ENCODE measurements at regions not wholly inside any gene's neighbourhood (a gene's known extent, or its start where the extent isn't known, plus 50 kb on each side); places are given as distances from the start of the nearest gene placed in this dataset.

DNA sequence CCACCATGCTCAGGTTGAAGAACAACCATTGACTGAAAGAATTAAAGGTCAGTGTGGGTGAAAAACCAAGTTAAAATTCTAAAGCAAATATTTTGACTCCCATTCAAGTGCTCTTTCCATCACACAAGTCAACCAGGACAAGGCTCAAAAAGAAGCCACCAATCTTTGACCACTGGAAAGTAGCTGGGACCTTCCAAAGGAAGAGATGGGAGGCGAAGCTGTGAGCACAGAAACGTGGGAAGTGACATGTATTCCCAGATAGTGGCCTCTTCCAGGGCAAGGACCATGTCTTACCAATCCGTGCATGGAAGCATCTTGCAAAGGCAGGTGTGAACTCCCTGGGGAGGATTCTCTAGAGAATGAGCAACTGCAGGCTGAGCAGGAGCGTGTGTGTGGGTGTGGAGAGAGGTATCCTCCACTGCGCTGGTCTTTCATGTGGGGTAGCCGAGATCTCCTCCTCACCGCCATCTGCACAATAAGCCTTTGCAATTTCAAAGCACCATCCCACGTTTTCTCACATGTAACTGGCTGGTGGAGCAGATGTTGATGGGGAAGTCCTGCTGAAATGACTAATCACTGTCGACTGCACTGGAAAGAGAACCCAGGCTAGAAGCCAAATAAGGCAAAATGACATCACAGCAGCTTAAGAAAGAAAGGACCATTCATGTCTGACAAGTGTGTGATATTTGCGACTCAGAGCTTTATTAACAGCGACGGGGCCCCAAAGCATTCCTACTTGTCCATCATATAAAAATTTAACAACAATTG, 189.4 kb upstream of the RREB1 start:
- DNase-seq (ENCODE audit: low spot score), result no peak

GRCh38 chr6:6919173-6919572, 188.6 kb upstream of the RREB1 start:
- no peak for DNase-seq (ENCODE audit: low spot score)

GRCh38 chr6:6920114-6920986, 187.4 kb upstream of the RREB1 start:
- no peak for DNase-seq (ENCODE audit: low spot score)

DNA sequence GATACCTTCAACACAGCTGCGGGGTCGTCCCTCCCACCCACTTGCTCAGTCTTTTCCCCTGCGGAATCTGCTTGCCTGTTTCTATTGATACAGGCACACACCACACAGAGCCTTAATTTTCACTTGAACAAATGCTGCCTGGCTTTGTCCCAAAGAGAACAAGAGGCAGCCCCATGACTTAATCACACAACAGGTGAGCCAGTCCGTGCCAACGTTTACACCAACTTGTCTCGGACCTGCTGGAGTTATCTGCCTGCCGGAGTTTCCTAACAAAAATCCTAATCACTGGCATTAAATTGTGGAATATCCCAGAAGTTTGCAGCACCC, 186.8 kb upstream of the RREB1 start:
- DNase-seq (ENCODE audit: low spot score), result no peak

GRCh38 chr6:6922166-6922565, 185.6 kb upstream of the RREB1 start:
- no peak for DNase-seq (ENCODE audit: low spot score)

GRCh38 chr6:6923605-6924004, 184.2 kb upstream of the RREB1 start:
- DNase-seq (ENCODE audit: low spot score), result no peak

DNA sequence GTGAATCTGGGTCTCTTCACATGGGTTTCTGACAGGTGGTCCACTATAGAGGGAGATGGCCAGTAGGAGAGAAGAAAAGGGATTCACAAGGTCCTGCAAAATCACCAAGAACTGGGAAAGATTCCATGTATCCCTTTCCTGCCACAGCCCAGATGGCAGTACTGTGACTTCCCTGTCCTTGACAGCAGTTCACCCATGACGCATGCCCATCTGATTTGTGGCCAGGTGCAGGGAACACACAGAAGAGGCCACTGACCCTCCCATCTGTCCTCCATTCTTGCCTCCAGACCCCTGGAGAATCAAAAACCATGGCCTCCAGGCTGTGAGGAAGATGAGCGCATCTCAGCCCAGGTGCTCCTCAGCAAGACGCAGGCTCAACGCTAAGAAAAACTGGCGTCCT, 183.1 kb upstream of the RREB1 start:
- DNase-seq (ENCODE audit: low spot score), result no peak

DNA sequence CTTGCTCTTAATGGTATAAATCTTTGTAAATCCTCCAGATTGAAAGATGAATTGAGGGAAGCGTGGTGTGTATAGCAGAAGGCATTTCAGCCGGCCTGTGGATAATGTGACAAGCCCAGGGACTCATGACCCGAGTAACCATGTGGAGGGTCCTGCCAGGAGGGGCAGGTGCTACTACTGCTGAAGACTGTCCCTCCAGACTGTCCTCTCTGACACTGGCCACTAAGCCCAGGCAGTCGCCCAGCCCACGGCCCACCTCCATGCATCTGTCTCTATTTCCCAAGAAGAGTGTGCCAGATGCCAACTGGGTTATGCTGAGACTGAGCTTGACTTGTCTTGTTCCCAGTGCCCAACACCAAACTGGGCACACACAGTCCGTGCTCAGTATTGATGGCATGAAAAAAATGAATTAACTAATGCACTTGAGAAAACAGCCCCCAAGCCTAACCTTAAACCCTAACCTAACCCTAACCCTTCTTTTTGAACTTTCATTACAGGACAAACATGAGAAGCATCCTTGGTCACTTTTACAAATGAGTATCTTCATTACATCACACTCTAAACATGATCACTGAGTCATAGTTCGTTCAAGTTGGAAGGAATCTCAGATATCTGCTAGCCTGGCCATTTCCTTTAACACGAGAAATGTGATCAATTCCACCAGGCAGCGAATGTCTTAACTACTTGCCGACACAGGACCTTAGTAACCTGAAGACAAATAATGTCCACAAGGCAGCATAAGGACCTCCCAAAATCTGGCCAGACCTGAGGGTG, 182.2 kb upstream of the RREB1 start:
- DNase-seq (ENCODE audit: low spot score), result no peak

- no peak for DNase-seq (ENCODE audit: low spot score)
These were observed 180.9 kb upstream of the RREB1 start for GRCh38 chr6:6926856-6927255.

DNA sequence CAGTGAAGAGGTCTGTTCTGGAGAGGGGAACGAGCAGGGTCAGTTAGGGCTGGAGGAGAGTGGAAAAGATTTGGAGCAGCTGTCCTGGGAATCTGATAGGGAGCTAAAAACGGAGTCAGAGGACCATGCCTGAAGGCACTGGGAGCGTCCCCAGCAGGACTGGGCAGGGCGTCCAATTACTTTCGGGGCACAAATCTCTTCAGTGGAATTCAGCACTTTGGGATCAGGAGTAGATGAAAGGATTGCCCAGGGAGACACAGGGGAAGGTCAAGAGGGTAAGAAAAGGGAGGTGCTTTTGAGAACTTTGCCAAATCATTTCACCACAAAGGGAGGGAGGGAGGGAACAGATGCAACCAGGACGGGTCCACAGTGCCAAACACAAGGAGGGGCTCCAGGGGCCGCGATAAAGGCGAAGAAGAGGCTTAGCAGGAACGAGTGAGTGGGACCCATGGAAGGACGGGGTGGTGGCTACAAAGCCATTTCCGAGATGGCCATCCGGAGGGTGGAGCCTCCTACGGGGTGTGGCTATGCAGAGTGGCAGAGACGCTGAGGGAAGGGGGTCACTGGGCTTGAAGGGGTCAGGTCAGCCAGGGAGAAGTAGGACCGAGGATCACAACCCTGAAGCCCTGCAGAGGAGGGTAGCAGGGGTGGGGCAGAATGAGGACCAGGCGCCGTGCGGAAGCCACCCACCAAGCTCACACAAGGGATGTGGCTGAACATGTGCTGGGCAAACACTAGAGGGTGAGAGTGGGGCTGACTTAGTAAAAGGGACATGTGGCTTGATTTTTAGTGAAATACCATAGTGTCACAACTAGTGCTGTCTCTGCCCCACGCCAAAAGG, 180.0 kb upstream of the RREB1 start:
- no peak for DNase-seq (ENCODE audit: low spot score)

- DNase-seq (ENCODE audit: low spot score), result no peak
These were observed 177.4 kb upstream of the RREB1 start for GRCh38 chr6:6930223-6930880.

DNA sequence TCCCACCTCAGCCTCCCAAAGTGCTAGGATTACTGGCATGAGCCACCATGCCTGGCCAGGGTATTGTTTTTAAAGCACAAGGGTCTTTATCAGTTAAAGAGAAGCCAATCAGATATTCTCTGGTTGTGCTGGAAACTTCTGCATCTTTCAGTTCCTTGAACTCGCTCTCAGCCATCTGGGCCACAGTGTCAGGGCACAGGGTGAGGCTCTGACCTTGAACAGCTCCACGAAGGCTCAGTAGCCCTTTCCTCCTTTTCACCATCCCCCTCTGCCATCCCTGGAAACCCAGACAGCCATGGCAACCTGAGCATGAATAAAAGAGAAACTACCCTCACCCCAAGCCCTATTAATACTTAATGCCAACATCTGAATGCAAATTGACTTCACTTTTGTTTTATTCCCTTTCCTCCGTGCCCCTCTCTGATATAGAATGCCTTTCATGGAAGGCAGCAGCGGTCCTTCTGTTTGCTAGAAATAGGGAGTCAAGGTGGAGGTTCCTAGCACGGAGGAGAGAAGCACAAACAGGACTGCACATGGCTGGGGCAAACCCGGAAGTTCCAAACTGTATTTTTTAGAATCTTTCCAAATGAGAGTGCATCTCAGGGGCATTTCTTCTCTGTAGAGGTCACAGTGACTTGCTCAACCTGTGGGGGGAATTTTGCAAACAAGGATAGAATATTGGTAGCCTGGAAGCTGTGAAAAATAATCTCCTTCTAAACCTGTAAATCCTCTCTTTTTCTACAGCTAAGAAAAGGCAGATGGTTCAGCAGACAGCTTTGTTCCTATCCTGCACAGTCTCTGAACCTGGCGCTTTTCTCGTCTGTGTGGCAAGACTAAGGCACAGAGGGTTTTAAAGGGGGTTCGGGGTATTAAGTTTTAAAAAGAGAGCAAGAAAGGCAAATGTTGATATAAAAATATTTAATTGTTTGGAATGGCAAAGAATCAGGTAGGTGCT, 176.4 kb upstream of the RREB1 start:
- no peak for DNase-seq (ENCODE audit: low spot score)

GRCh38 chr6:6932341-6932740, 175.4 kb upstream of the RREB1 start:
- DNase-seq (ENCODE audit: low spot score), result no peak

GRCh38 chr6:6932968-6933367, 174.8 kb upstream of the RREB1 start:
- DNase-seq (ENCODE audit: low spot score), result no peak

- DNase-seq (ENCODE audit: low spot score), result no peak
These were observed 167.4 kb upstream of the RREB1 start for GRCh38 chr6:6940031-6941025.

GRCh38 chr6:6941201-6941600, 166.6 kb upstream of the RREB1 start:
- DNase-seq (ENCODE audit: low spot score), result no peak

DNA sequence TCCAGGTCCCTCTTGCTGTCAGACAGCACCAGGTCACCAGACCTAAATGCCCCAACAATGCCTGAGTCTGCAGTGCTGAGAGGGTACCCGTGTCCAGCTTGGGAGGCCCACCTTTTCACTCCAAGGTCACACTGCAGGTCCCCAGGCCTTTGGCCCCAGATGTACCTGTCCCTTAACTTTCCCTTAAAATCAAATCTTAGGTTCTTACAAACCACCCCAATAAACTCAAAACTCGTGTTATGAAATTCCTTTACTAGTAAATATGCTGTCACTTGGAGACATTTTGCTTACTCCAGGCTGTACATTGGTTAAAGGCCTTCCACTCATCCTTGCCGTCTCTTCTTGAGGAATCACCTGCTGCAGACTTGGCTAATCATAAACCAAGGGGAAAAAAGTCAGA, 165.7 kb upstream of the RREB1 start:
- DNase-seq (ENCODE audit: low spot score), result no peak

DNA sequence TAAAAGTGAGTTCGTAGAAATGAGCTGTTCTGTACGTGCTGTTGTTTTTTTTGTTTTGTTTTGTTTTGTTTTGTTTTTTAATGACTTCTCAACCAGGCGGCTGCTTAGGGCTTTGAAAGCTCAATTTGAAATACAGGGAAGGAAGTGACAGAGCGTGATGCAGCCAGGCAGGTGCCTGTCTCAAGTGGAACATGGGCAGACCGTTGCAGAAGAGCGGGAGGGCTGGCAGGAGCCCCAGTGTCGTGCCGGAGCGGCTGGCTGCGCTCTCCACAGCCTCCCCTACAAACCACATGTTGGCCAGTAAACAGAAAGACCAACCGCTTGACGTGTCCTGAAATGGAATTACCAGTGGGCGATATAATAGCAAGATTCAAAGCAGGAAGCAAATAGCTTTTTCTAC, 164.9 kb upstream of the RREB1 start:
- no peak for DNase-seq (ENCODE audit: low spot score)

GRCh38 chr6:6943421-6943820, 164.3 kb upstream of the RREB1 start:
- no peak for DNase-seq (ENCODE audit: low spot score)

Data from germinal center (tissue), 1 donor.